Occipital lobe (tissue), 1 donor: ENCODE measurements at regions not wholly inside any gene's neighbourhood (a gene's known extent, or its start where the extent isn't known, plus 50 kb on each side); places are given as distances from the start of the nearest gene placed in this dataset.
"Not testable (repeated sequence)": the region's sequence is repeated elsewhere in the genome, so short reads cannot be mapped to it uniquely, and the experiment has no call there.

Experiments
- DNase-seq: peaks from one replicate; lab custom pipeline; 2025; lab: John Stamatoyannopoulos, UW

DNA sequence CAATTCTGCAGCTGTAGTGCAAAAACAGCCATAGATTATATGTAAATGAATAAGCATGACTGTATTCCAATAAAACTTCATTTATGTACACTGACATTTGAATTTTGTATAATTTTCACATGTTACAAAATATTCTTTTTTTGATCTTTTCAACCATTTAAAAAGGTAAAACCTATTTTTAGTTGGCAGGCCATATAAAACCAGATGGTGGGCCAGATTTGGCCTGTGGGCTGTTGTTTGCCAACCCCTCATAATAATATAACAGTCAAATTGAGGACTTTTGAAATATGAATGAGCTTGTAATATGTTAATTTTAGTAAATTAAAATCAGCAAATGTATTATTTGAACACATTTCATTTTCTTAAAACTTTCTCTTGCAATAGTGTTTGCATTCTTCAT lies 913.4 kb downstream of the TLE1 start:
- no peak for DNase-seq

DNA sequence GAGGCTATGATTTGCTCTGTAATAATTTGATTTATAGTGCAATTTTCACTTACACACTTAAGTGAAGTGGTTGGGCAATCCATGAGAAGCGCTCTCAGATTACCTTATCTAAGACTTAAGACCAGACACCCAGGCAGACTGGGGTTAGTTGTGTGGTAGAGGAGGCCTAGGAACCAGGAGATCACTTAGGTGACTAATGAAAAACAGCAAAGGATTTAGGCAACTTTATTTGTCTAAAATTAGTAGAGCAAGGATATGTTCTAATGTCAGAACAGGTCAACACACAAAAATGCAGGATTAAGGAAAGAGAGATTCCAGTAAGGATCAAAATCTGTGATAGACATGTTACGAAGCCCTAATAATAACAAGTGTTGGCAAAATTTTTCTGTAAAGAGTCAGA lies 913.8 kb downstream of the TLE1 start:
- DNase-seq = no peak

DNA sequence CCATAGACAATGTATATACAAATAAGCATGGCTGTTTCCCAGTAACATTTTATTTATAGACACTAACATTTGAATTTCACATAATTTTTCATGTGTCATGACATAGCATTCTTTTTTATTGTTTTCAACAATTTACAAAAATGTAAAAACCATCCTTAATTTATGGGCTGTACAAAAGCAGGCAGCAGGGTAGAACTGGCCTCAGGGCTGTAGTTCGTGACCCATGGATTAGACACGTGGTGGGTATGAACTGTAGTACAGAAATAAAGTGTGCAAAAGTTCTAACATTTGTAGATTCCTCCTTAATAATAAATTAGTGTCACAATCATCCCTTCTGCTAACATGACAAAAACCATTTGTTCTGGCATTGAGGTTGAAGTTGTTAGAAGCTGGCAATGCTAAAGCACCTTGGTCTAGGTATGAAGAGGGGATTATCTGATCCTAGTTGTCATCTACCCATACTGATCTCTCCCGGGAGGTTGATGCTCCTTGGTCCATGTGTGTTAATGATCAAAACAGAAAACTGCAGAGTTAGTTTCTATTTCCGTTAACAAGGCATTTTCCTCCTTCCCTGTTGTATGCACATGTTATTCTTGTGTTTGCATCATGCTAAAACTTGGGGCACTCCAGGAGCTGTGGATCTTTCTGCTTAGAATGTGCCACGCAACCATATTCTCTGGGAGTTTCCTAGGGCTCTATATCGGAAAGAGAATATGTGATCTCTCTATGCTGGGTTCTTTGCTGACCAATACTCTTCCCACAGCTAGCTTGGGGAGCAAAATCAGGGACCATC lies 917.6 kb downstream of the TLE1 start:
- DNase-seq = no peak

DNA sequence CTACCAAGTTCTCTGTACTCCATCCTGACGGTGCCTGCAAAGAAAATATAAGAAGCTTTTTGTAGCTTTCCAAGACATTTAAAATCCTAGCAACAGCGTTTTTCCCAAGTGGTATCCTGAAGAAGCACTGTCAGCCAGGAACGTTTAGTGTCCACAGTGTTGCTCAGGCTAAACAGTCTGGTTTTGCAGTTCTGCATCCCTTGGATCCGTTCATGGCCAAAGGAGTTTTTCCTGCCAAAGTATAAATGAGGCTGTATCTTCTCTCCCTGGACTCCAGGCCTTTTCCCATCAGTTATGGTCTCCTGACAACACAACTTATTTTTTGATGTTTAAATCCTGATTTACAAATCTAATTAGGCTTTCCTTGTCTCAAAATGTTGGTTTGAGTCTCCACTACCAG lies 925.8 kb downstream of the TLE1 start:
- no peak for DNase-seq

DNA sequence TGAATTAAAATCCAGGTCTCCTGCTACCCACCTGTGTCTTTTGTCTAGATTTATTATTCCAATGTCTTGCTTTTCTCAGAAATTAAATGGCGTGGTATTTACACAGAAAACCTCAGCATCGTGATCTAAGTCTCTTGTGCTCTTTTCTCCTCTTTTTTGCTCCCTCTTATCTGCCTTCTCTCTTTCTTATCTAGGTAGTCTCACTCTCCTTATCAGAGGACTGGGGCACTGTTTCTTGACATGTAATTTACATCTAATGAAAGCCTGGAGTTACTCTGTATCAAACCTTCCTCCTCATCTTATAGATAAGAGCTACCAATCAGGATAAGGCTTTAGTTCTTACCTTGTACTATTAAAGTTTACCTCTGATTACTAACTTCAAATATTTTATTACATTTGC lies 933.8 kb downstream of the TLE1 start:
- DNase-seq = no peak

DNA sequence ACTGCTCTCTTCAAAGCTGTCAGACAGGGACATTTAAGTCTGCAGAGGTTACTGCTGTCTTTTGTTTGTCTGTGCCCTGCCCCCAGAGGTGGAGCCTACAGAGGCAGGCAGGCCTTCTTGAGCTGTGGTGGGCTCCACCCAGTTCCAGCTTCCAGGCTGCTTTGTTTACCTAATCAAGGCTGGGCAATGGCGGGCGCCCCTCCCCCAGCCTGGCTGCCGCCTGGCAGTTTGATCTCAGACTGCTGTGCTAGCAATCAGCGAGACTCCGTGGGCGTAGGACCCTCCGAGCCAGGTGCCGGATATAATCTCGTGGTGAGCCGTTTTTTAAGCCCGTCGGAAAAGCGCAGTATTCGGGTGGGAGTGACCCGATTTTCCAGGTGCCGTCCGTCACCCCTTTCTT lies 942.3 kb downstream of the TLE1 start:
- not testable (repeated sequence) for DNase-seq

DNA sequence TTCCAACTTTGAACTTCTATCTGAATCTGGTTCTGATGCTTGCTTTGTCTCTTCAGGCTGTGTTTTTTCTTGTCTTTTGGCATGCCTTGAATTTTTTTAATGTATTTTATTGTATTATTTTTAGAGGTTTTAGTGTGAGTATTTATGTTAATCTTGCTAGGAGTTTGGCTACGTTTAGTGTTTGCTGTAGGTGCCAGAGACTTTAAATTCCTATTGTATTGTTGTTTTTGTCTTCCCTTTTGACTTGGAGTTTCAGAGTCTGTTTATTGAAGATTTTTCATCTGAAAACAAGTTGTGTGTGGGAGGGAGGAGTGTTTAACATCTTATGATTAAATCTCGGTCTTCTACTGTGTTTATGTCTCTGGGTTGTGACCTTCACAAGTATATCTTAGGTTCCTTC lies 956.8 kb downstream of the TLE1 start:
- no peak for DNase-seq

DNA sequence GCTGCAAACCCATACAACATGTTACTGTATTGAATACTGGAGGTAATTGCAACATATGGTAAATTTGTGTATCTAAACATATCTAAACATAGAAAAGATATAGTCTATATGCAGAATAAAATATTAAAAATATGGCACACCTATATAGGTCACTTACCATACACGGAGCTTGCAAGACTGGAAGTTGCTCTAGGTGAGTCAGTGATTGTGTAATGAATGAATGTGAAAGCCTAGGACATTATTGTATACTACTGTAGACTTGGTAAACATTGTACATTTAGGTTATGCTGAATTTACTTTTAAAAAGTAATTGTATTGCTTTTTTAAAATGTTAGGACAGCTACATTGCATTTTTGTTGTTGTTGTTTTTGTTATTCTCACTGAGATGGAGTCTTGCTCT lies 968.8 kb downstream of the TLE1 start:
- DNase-seq = no peak

DNA sequence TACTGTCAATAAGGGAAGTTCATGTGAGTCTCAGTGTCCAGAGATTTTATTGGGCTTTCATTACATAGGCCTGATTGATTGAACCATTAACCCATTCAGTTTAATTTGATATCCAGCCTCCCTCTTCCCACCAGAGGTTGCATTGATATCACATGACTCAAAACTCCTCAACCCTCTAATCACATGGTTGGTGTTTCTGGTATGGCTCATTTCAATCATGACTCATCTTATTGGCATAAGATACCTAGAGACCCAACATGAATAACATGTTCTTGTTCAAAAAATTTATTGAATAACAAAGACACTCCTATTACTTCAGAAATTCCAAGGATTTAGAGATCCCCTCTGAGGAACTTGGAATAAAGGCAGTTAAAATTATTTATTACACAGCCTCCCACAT lies 982.2 kb downstream of the TLE1 start:
- no peak for DNase-seq

DNA sequence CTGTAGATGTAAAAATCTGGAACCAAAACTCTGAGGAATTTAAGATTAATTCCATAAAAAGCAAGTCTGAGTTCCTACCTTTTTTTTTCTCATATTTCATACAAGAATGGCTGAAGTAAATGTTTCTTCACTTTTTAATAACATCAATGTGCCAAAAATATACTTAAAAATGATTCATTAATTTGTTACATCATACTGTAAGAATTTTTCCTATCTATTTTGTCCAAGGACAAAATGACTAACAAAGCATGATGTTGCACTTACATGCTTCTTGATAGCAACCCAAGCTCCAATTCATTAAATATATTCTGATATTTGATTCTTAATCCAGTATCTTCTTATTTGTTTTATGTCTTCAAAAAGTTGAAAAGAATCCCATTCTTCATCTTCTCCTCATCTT lies 988.3 kb downstream of the TLE1 start:
- DNase-seq = no peak

DNA sequence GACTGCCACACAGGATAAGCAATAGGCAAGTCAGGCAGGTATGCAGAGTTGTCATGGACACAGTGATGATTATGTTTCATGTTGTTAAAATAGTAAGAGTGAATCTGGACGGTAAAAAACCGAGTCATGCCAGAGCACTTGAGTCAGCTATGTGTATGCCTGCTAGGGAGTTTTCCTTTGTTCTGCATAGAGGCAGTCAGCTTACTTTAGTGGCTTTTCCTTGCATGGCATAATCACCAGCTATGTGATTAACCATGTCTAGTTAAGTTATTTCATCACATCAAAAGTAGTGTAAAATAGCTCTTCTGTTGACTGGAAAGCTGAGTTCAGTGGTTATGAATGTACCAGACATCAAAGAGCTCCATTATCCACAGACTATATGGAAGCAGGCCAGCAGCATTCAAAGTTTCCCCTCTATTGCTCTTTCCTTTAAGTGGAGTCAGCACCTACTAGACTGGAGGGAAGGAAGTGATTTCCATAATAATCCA lies 989.8 kb downstream of the TLE1 start:
- no peak for DNase-seq

DNA sequence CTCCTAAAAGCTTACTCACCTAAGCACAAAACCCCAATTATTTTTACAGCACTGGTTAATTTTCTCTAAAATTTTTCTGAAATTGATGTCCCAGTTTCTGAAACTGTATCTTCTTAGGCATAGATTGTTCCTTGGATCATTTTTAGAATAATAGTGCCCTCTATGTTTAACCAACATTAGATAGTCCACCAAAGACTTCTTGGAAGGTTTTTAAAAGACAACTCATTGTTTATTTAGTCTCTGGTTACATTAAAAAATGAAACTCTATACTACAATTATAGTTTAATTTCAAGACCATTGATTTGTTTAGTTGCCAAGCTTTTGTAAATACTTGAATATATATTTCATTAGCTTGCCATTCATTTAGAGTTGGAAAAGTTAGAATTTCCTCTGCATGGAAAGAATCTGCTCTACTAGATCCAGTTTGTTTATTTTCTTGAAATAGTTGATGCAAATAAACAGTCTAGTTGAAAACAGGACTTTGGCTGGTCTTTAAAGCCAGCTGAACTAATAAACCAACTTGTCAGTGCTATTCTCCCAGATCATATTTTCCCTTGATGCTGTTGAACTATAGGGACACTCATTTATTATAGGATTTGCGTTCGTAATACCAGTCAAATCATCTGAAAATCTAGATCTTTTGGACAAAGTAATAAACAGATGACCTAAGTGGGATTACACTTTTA lies 990.5 kb downstream of the TLE1 start:
- no peak for DNase-seq

DNA sequence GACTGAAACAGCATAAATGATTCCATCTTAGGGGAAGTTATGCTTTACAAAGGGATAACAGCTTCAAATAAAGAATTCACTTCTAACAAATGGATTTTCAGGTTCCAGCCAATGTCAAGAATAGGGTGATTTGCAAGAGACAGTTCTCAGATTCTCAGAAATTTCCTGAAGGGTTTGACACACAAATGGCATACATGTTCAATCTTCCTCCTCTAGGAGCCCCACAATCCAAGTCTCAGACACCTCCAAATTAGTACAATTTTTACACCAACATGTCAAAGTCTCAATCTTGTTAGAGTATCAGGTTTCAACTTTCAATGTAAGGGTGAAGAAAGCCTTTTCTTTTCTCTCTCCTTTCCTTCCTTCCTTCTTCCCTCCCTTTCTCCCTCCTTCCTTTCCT lies 996.6 kb downstream of the TLE1 start:
- no peak for DNase-seq

DNA sequence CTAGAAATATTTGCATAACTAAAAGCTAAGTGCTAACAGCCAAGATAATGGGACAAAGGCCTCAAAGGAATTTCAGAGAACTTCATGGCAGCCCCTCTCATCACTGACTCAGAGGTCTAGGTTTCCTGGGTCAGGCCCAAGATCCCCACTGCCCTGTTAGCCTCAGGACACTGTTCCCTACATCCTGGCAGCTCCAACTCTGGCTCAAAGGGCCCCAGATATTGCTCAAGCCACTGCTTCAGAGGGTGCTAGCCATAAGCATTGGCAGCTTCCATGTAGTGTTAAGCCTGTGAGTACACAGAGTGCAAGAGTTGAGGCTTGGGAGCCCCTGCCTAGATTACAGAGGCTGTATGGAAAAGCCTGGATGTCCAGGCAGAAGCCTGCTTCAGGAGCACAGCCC lies 998.1 kb downstream of the TLE1 start:
- no peak for DNase-seq

DNA sequence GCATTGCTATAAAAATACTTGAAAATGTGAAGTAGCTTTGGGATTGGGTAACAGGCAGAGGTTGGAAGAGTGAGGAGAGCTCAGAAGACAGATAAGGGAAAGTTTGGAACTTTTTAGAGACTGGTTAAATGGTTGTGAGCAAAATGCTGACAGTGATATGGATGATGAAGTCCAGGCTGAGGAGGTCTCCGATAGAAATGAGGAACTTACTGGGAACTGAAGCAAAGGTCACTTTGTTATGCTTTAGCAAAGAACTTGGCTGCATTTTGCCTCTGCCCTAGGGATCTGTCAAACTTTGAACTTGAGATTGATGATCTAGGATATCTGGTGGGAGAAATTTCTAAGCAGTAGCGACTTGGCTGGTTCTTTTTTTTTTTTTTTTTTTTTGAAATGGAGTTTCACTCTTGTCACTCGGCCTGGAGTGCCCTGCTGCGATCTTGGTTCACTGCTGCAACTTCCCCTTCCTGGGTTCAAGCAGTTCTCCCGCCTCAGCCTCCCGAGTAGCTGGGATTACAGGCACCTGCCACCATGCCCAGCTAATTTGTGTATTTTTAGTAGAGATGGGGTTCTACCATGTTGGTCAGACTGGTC lies 998.9 kb downstream of the TLE1 start:
- DNase-seq = no peak

DNA sequence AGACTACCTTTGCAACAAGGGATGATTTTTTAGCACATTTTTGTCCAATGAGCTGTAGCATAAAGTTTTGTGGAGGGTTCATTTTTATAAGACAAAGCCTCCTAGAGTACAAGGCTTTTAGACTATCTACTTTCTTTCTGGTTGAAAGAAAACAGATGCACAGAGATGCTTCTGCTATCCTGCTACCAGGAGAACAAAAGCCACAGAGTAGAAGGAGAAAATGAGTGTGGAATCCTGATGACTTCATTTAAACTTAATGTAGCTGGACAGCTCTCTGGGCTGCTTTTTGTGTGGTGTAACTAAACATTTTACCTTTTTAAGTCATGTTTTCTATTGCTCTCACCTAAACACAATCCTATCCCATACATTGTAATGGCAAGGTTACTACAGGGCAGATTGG lies 1009.4 kb downstream of the TLE1 start:
- no peak for DNase-seq

DNA sequence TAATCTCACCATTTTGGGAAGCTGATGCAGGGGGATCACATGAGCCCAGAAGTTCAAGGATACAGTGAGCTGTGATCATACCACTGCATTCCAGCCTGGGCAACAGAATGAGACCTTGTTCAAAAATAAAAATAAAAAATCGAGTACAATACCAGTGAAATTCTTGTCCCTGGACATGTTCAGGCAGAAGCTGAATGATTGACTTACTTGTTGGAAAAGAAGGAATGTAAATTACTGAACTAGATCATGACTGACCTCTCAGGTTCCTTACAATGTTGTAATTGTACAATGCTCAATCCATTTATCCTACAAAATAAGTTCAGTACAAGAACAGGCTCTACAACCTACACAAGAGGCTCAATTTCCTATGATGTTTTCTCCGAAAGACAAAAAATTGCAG lies 1010.4 kb downstream of the TLE1 start:
- DNase-seq = no peak

DNA sequence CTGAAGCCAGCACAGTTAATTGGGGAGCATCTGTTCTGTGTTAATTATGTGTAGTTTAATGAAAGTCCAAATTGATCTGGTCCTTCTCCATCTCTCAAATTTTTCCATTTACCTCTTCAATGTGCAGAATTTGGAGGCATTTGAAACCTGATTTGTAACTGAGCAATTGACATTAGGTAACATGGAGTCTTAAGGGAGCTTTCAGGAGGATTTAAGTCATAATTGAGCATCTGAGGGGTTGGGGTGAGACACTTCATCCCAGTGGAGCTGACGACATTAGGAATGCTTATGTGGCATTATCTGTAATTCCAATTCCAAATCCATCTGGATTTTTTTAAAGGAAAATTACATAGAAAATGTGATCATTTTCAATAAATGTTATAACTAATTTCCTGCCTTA lies 1015.9 kb downstream of the TLE1 start:
- no peak for DNase-seq

DNA sequence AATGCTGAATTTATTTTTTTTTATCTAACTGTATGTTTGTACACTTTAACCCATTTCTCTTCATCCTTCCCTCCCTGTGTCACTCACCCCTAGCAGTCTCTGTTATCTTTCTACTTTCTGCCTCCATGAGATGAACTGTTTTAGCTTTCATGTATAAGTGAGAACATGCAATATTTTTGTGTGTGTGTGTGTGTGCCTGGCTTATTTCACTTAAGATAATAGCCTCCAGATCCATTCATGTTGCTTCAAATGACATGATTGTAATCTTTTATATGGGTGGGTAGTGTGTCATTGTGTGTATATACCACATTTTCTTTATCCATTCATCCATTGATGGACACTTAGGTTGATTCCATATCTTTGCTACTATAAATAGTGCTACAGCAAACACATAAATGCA lies 1023.9 kb downstream of the TLE1 start:
- DNase-seq = no peak

DNA sequence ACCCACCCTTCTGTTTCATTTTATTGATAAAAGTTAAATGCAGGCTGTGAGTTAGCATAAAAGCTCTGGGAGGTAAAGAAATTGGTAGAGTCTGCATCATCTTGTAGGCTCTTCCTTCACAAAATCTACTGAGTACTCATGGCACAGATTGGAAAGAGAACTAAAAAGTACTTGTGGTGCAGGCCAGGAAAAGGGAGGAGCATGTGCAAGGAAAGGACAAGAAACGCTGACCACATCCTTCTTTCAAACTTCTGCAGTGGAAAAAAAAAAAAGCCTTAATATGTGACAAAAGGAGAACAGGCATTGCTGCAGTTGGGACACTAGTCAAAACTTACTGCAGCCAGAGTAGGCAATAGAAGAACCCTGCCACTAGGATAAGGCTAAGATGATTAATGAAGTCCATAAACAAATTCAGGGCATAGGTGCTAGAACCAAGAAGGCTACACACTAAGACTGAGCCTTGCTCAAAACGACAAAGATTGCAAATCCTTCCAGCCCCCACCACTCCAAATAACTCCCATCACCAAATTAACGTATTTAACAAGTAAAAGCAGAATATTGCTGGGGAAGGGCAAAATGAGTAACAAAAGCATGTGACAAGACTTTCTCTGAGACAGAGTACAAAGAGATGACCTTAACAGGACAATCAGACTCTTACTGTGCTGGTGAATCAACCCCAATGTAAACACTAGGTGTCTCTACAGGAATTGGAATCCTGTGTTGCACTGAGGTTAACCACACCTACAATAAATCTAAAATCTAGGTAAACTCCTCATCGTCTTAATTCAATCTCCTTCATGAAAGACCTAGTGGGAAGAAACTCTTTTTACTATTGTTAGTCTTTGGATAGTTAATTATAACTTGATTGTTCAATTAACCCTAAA lies 1024.8 kb downstream of the TLE1 start:
- no peak for DNase-seq

DNA sequence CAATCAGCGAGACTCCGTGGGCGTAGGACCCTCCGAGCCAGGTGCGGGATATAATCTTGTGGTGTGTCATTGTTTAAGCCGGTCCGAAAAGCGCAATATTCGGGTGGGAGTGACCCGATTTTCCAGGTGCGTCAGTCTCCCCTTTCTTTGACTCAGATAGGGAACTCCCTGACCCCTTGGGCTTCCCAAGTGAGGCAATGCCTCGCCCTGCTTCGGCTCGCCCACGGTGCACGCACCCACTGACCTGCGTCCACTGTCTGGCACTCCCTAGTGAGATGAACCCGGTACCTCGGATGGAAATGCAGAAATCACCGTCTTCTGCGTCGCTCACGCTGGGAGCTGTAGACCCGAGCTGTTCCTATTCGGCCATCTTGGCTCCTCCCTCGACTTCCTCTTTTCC lies 1029.6 kb downstream of the TLE1 start:
- DNase-seq = not testable (repeated sequence)

DNA sequence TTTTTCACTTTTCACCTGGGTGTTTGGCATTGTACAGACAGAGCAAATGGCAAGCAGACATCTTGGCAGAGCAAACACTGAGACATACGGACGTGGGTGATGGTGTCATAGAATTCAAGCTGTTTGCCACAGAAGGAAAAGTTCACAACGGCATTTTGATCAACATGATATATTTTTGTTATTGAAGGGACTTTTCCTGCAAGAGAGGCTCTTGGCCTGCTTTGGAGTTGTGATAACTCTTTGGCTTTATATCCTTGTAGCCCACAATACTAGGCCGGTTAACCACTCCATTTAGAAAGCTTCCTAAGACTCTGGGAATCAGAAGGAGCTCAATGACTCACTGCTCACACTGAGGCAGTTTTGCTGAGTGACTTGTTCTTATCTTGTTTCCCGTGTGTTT lies 1038.3 kb downstream of the TLE1 start:
- DNase-seq = peak; percentile 13
